NT2/D1 (cell line): ENCODE measurements at regions not wholly inside any gene's neighbourhood (a gene's known extent, or its start where the extent isn't known, plus 50 kb on each side); places are given as distances from the start of the nearest gene placed in this dataset.

Experiments used
- SUZ12 ChIP-seq: IDR thresholded peaks from 2 replicates; pipeline ENCODE4 v1.6.1; 2011; ENCODE audit not compliant: insufficient read length, insufficient read depth; ENCODE audit errors: extremely low read depth
- YY1 ChIP-seq: IDR thresholded peaks from 2 replicates; pipeline ENCODE4 v1.6.1; 2011; ENCODE audit not compliant: insufficient read length, insufficient read depth
- ZNF274 ChIP-seq: IDR thresholded peaks from 2 replicates; pipeline ENCODE4 v1.6.1; 2011; ENCODE audit warnings: mild to moderate bottlenecking, low read depth, low read length

GRCh38 chr6:37559501-37559900 lies 59.8 kb upstream of the CCDC167 start:
- no peak for TF ChIP-seq ZNF274
- no peak for TF ChIP-seq YY1
- TF ChIP-seq SUZ12 = no peak
